GM21390 (cell line): ENCODE measurements at regions not wholly inside any gene's neighbourhood (a gene's known extent, or its start where the extent isn't known, plus 50 kb on each side); places are given as distances from the start of the nearest gene placed in this dataset.
"Not testable (repeated sequence)": the region's sequence is repeated elsewhere in the genome, so short reads cannot be mapped to it uniquely, and the experiment has no call there.

Experiments used
- ATAC-seq: cut with Tn5 transposase; IDR thresholded peaks from one replicate; pipeline ENCODE4 v1.9.1; 2021; ENCODE audit not compliant: unreplicated experiment

GRCh38 chrY:23695664-23696328 is 352.0 kb downstream of the CDY1B start:
- not testable (repeated sequence) for ATAC-seq

GRCh38 chrY:23681960-23682359 is 365.9 kb downstream of the CDY1B start:
- ATAC-seq, result not testable (repeated sequence)

GRCh38 chrY:23669858-23670257 is 378.0 kb downstream of the CDY1B start:
- ATAC-seq, result not testable (repeated sequence)

GRCh38 chrY:23622313-23622712 is 403.0 kb downstream of the DAZ2 start:
- ATAC-seq, result not testable (repeated sequence)

- not testable (repeated sequence) for ATAC-seq
Measured at GRCh38 chrY:23610449-23610848, 391.1 kb downstream of the DAZ2 start.

GRCh38 chrY:23596509-23596908 is 377.2 kb downstream of the DAZ2 start:
- peak; percentile 54 for ATAC-seq

GRCh38 chrY:23590243-23590642 is 370.9 kb downstream of the DAZ2 start:
- ATAC-seq, result not testable (repeated sequence)

GRCh38 chrY:23588409-23588808 is 369.1 kb downstream of the DAZ2 start:
- ATAC-seq, result not testable (repeated sequence)
